ENCODE measurements at regions not wholly inside any gene's neighbourhood (a gene's known extent, or its start where the extent isn't known, plus 50 kb on each side); places are given as distances from the start of the nearest gene placed in this dataset.
"Not testable (repeated sequence)": the region's sequence is repeated elsewhere in the genome, so short reads cannot be mapped to it uniquely, and the experiment has no call there.

DNA sequence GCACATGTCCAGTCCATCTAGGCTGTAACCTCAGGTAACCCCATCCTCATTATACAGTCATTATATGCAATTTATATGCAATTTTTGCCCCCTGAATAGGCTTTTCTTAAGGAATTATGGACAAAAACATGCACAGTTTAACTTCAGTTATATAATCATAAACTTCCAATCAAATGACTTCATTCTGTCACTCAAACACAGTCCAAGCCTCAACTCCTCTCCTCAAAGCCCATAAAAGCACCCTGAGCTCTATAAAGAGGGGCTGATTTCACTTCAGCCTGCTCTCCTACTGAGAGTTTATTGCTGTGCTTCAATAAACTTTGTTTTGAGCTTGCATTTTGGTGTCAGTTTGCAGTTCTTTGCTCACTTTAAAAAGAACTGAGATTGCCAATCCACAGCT is 1805.5 kb downstream of the BRINP3 start:
- no peak for DNase-seq

DNA sequence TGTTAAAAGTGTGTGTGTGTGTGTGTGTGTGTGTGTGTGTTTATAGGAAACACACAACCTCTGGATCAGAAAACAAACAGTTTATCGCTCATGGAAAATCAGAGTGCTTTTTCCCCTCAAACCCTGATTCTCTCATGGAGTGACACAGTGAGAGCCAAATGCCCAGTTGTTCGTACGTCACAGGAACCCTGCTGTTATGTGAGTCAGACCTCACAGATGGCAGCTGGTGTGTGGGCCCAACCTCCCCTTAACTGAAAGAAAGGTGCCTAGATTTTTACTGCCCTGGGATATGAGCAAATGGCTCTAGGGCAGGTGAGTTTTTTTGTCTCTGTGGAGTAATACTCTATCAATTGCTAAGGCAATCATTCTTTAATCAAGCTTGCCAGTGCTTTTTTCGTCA is 1788.1 kb downstream of the BRINP3 start:
- peak; percentile 50 for DNase-seq

DNA sequence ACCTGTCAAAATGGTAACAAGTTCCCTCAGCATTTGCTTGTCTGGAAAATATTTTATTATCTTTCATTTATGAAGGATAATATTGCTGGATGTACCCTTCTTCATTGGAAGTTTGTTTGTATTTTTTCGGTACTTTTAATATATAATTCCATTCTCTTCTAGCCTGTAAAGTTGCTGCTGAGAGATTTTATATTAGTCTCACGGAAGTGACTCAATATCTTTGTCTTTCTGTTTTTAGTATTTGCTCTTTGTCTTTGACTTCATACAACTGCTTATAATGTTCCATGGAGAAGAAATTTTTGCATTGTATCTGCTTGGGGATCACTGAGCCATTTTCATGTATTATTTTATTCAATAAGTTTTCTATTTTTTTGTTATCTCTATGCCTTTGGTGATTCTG is 1777.5 kb downstream of the BRINP3 start:
- DNase-seq: no peak

DNA sequence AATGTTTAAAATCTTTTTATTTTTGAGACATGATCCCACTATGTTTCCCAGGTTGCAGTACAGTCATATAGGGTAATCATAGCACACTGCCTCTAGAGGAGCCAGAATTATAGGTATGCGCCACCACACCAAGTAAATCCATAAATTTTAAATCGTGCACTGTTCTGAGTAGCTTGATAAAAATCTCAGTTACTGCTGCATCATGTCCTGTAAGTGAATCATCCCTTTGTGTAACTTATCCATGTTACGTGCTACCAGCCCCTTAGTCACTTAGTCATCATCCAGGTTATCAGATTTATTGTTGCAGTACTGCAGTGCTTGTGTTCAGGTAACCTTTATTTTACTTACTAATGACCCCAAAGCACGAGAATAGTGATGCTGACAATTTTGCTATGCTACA is 1770.9 kb downstream of the BRINP3 start:
- DNase-seq: no peak

DNA sequence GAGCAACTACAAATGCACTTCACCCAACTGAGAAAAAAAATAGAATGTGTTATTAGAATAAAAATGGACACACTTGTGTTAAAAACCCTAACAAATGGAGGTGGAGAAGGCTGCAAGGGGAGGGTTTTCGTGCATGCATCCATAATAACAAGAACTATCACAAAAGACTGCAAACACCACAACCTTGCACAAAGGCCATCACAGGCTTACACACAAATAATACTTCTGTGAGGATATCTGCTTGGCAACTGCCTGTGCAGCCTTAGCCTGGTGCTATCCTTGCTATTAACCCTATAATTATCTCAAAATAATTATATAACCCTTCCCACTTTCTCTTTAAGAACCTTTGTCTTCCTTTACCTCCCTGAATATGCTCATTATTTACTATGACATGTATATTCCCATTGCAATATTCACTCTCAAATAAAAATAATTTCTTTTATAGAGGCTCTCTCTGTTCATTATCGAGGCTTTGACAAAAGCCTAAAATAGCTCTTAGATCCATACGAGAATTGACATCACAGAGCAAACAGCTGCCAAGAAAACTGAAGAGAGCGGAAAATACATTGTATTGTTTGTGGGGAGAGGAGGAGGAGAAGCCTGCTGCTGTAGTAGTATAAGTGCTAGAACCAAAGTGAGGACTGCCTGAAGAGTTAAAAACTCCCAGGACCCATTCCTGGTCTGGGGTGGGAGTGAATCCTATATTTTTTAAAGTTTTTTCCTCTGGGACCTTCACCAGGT is 1768.7 kb downstream of the BRINP3 start:
- no peak for DNase-seq

DNA sequence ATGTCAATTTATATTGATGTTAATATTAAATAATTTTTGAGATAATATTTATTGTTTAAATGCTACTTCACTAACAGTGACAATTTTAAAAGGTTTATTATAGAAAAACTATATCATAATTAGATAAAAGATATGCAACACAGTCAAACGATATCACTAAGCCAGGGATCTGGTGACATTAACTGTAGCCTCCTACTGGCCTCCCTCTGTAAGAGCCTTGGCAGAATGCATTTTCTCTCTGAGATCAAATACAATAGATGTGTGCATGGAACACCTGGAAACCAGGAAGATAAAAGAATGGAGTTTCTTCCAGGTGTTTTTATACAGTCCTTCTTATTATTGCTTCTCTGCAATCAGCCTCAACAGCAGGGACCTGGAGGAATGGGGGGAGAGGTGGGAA is 1762.1 kb downstream of the BRINP3 start:
- DNase-seq: no peak

DNA sequence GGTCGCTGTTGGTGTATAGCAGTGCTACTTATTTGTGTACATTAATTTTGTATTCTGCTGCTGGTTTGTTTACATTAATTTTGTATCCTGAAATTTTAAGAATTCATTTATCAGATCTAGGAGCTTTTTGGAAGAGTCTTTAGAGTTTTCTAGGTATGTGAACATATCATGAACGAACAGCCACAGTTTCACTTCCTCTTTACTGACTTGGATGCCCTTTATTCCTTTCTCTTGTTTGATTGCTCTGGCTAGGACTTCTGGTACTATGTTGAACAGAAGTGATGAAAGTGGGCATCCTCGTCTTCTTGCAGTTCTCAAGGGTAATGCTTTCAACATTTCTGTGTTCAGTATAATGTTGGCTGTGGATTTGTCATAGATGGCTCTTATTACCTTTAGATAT is 1757.9 kb downstream of the BRINP3 start:
- DNase-seq: no peak

DNA sequence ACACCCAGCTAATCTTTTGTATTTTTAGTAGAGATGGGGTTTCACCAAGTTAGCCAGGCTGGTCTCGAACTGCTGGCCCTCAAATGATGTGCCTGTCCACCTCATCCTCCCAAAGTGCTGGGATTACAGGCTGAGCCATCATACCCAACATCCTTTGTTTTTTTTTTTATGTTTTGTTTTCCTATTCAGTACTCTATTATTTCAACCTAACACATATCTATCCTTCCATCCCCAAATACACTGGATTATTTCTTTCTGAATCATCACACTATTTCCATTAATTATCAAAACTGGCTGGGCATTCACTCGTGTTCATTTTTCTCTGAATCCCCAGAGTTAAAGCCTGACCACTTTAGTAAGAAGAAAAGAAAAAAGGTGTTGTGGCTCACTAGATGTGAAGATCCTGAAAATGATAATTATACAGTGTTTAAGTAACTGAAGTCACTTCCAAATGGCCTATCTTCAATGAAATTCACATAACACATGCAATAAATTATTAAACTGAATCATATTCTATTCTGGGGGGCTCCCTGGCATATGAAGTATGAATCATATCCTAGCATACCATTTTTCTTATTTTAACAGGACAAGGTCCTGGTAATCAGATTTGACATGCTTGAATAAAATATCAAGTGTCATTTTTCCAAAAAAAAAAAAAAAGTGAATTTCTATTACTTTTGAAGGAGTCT is 1754.2 kb downstream of the BRINP3 start:
- no peak for DNase-seq

DNA sequence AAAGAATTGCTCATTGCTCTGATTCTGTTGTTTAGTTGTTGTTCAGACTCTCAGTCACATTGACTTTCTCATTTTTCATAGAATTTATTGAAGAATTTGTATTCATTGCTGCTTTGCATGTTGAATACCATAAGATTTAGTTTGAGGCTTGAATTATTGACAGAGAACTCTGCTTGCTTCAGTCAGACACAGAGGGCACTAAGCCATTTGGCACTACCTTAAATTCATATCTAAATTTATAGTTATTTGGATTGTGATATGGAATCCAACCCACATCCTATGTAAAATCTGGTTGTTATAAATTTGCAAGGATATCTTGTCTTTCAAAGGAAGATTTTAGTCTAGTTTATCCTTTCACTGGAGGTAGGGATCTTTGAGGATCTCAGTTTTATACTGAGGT is 1748.6 kb downstream of the BRINP3 start:
- DNase-seq: no peak

DNA sequence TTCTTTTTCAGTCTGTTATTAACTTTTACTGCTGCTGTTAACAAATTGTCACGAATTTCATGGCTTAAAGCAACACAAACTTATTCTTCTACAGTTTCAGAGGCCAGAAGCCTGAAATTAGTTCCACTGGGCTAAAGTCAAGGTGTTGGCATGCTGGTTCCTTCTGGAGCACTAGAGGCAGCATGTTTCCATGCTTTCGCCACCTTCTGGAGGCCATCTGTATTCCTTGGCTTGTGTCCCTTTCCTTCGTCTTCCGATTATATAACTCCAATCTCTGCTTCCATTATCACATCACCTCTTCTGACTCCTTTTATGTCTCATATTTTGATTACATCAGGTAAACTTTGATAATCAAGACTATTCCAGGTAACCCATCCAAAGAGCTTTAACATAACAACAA is 1742.1 kb downstream of the BRINP3 start:
- DNase-seq: no peak

DNA sequence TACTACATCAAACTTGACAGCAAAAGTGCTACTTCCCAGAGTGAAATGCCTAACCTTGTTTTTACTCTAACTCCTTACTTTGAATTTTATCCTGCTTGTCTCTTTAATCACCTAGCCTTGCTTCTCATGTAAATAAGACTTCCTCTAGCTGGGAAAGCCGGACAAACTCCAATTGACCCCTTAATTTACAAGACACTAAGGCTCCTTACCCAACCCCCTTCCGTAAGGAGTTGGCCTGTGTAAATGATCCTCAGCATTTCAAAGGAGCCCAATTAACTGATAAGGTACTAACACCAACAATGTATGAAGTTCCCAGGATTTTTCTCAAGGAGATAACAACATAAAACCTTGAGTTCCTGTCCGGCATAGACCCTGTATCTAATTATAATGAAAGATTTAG is 1728.4 kb downstream of the BRINP3 start:
- DNase-seq: not testable (repeated sequence)

DNA sequence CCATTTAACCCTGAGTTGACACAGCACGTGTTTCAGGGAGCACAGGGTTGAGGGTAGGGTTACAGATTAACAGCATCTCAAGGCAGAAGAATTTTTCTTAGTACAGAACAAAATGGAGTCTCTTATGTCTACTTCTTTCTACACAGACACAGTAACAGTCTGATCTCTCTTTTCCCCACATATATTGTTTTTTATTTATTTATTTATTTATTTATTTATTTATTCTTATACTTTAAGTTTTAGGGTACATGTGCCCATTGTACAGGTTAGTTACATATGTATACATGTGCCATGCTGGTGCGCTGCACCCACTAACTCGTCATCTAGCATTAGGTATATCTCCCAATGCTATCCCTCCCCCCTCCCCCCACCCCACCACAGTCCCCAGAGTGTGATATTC is 1725.6 kb downstream of the BRINP3 start:
- DNase-seq: not testable (repeated sequence)

DNA sequence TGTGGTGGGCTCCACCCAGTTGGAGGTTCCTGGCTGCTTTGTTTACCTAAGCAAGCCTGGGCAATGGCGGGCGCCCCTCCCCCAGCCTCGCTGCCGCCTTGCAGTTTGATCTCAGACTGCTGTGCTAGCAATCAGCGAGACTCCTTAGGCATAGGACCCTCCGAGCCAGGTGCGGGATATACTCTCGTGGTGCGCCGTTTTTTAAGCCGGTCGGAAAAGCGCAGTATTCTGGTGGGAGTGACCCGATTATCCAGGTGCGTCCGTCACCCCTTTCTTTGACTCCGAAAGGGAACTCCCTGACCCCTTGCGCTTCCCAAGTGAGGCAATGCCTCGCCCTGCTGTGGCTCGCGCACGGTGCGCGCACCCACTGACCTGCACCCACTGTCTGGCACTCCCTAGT is 1719.9 kb downstream of the BRINP3 start:
- not testable (repeated sequence) for DNase-seq

DNA sequence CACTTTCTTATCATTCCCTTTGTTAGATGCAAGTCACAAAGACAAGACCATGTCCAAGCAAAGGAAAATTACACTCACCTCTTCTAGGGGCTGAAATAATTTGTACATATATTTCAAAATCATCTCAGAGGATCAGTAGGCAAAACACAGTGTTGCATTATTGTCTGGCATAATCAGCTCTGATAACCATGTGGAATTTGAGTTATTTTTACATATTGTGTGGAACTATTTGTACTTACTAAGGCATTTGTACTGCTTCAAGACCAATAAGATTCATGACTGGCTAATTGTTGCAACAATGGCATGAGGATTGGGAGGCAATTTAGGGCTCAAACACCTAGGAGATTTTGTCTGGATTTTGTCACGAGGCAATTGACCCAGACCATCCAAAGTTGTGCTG is 1716.4 kb downstream of the BRINP3 start:
- no peak for DNase-seq

DNA sequence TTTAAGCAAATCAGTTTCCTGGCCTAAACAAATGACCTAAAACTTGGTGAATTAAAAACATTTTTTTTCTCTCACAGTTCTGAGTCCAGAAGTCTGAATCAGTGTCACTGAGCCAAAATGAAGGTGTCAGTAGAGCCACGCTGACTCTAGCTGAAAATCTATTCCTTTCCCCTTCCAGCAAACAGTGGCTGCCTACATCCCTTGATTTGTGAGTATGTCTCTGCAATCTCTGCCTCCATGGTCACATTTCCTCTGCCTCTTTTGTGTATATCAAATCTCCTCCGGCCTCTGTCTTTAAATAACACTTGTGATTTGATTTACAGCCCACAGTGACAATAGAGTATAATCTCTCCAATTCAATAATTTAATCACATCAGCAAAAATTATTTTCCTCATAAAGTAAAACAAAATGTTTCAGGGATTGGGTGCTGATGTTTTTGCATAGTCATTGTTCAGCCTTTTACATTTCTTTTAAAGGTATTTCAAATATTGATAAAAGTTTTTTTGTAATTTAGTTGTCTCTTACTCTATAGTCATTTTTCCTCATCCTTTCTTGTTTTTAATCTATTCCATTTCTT is 1715.4 kb downstream of the BRINP3 start:
- DNase-seq: no peak

DNA sequence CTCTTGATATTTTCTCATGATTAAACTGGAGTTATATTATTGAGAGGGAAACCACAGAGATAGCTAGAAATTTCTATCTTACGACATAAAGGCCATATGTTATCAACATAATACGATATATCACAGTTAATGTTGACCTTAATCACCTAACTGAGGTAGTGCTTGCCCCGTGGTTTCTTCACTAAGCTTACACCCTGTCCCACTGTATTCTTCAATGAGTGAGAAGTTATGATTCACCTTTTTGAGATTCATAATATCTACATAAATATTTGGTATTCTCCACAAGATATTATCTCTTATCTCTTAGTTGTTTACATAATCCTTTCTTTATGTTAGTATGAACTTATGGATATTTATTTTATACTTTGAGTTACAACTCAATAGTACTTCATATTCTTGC is 1714.1 kb downstream of the BRINP3 start:
- DNase-seq: no peak

DNA sequence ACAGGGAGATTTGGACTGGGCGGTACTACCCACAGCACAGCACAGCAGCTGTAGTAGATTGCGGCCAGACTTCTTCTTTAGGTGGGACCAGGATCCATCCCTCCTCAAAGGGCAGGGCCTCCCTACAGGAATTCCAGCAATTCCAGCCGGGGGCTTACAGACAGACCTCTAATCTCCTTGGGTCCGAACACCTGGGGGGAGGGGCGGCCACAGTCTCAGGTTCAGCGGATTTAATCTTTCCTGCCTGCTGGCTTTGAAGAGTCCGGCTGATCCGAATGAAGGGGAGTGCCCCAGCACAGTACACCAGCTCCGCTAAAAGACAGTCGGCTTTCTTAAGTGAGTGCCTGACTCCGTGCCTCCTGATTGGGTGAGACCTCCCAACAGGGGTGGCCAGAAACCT is 1708.5 kb downstream of the BRINP3 start:
- DNase-seq: no peak

DNA sequence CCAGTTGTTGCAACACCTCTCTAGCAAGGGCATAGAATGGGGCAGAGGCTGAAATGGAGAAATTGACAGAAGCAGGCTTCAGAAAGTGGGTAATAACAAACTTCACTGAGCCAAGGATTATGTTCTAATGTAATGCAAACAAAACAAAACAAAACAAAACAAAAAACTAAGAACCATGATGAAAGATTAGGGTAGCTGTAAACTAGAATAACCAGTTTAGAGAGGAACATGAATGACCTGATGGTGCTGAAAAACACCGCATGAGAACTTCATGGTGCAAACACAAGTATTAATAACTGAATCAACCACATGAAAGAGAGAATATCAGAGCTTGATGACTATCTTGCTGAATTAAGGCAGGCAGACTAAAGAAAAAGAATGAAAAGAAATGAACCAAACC is 1707.7 kb downstream of the BRINP3 start:
- no peak for DNase-seq

DNA sequence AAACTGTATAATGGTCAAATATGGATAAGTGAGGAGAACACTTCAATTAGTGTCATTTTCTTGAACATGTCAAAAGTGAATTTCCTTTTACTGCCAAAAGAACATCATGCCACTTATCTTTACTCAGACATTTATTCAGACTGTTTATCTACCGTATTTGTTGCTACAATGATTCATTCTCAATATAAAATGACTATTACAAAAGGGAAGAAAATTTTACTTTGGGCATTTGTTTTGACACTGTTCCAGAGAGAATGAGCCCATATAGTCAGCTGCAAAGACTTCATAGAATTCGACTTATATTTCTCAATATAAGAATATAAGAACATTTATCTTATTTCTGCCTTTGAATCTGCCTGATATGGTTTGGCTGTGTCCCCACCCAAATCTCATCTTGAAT is 1699.1 kb downstream of the BRINP3 start:
- peak; percentile 11 for DNase-seq

DNA sequence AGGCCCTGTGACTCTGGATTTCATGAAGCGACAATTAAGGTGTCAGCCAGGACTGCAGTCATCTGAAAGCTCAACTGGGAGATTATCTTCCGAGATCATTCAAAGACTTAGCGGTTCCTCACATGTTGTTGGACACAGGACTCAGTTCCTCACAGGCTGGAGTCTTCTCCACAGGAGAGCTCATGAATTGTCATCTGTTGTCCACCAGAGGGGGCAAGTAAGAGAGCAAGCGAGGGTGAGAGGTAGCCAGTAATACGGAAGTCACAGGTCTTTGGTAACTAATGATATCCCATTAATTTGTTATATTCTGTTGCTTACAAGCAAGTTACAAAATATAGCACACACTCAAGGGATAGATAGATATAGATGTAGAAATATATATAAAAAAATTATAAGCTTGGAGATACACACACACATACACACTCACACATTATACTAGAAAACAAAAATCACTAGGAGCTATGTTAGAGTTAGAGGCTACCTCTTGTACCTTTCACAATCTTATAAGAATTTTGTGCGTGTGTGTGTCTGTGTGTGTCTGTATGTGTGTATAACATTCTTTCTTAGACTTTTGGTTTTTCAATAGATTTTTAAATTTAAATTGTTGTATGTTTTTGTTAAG is 1695.3 kb downstream of the BRINP3 start:
- no peak for DNase-seq

DNA sequence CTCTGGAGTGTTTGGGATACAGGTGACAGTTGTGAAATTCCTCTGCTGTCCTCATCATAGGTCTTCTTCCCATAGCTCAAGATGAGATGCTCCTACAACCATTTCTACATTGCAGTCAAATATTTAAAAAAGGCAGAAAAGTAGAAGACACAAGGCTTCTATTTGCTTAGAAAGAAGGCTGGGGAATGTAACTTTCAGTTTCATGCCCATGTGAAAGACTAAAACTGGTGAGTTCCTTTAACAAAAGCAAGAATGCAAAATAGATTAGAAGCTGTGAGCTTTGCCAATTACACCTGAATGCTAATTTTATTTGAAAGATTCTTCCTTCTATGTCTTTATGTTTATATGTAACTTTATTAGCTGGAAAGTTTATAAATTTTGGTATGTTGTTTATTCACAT is 1682.7 kb downstream of the BRINP3 start:
- no peak for DNase-seq

DNA sequence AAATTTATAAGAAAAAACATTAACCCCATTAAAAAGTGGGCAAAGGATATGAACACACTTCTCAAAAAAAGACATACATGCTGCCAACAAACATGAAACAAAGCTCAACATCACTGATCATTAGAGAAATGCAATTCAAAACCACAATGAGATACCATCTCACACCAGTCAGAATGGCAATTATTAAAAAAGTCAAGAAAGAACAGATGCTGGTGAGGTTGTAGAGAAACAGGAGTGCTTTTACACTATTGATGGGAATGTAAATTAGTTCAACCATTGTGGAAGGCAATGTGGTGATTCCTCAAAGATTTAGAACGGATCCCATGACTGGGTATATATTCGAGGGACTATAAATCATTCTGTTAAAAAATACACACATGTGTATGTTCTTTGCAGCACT is 1665.5 kb downstream of the BRINP3 start:
- not testable (repeated sequence) for DNase-seq

DNA sequence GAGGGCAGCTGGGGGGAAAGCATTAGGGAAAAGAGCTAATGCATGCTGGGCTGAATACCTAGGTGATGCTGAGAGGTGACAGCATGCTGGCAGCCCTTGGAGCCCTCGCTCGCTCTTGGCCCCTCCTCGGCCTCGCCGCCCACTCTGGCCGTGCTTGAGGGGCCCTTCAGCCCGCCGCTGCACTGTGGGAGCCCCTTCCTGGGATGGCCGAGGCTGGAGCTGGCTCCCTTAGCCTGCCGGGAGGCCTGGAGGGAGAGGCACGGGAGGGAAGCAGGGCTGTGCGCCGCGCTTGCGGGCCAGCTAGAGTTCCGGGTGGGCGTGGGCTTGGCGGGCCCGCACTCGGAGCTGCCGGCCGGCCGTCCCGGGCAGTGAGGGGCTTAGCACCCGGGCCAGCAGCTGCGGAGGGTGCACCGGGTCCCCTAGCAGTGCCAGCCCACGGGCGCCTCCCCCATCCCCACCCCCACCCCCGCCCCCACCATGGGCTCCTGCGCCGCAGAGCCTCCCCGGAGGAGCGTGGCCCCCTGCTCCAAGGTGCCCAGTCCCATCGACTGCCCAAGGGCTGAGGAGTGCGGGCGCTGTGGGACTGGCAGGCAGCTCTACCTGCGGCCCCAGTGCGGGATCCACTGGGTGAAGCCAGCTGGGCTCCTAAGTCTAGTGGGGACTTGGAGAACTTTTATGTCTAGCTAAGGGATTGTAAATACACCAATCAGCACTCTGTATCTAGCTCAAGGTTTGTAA is 1664.7 kb downstream of the BRINP3 start:
- not testable (repeated sequence) for DNase-seq
